NCI-H1694 treated with DMSO at 0.1 percent for 48 hours (cell line): ENCODE measurements at regions not wholly inside any gene's neighbourhood (a gene's known extent, or its start where the extent isn't known, plus 50 kb on each side); places are given as distances from the start of the nearest gene placed in this dataset.
"Not testable (repeated sequence)": the region's sequence is repeated elsewhere in the genome, so short reads cannot be mapped to it uniquely, and the experiment has no call there.

Experiments used
- DNase-seq: peaks from one replicate; lab custom pipeline; 2025; lab: John Stamatoyannopoulos, UW

DNA sequence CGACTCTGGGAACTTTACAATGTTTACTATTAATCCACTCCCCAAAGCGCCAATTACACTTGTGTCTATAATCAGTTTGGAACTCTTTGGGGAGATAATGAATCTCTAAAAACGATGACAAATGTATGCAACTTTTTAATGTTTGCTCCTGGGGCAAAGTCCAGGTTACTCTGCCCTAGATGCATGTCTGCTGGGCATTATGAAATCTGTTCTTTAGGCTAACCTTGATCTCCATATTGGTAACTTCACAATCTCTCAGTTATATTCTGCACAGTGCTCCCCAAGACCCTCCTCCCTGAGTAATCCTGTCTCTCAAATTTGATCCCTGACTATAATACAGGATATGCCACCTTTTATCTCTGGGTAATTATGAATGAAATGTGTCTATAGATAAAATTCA, 152.2 kb upstream of the TRPM3 start:
- no peak for DNase-seq

- DNase-seq, result no peak
Observed at GRCh38 chr9:71271602-71272001, 150.2 kb upstream of the TRPM3 start.

- DNase-seq, result no peak
Observed at GRCh38 chr9:71270554-71270953, 149.1 kb upstream of the TRPM3 start.

DNA sequence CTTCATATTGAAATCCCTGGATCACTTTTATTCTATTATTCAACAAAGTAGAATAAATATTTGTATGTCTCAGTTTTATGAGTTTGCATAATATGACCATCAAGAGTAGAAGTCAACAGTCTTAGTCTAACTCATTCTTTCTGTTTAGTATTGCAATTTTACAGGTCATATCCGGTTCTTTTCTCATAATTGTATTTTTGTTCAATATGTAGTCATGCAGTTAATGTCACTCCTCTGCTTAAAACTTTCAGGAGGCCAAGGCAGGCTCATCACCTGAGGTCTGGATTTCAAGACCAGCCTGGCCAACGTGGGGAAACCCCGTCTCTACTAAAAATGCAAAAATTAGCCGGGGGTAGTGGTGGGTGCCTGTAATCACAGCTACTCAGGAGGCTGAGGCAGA, 148.4 kb upstream of the TRPM3 start:
- no peak for DNase-seq

DNA sequence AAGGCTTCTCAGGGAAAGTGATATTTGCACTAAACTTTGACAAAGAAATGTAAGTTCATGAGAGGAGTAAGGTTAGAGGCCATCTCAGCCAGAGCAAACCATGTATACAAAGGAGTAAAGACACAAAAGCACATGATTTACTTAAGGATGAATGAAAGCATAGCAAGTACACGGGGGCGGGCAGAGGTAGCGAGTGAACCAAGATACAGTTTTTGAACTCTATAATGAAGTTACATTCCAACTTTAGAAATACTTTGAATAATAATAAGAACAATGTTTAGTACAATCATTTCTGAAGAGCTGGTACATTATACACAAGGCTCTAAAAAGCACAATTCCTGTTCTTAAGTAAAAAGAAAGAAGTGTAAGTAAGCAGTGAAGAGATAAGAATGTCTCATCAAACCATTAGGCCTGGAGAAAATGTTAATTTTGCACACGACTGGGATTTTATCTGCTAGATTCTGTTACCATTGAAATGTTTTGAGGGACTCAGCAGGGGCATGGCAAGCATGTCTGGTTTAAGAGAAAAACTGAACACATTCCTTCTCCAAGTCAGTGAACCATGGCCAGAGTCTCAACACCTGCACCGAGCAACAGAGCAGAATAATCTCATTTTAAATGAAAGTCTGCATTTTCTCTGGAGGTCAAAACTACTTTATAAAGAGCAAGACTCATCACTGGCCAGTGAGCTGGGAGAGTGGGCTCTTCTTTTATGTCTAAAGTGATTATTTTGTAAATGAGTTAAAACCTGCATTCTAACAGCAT, 147.6 kb upstream of the TRPM3 start:
- no peak for DNase-seq

- no peak for DNase-seq
Observed at GRCh38 chr9:71263451-71263850, 142.0 kb upstream of the TRPM3 start.

- not testable (repeated sequence) for DNase-seq
Observed at GRCh38 chr9:71260419-71260818, 139.0 kb upstream of the TRPM3 start.

- no peak for DNase-seq
Observed at GRCh38 chr9:71254592-71255277, 133.3 kb upstream of the TRPM3 start.

DNA sequence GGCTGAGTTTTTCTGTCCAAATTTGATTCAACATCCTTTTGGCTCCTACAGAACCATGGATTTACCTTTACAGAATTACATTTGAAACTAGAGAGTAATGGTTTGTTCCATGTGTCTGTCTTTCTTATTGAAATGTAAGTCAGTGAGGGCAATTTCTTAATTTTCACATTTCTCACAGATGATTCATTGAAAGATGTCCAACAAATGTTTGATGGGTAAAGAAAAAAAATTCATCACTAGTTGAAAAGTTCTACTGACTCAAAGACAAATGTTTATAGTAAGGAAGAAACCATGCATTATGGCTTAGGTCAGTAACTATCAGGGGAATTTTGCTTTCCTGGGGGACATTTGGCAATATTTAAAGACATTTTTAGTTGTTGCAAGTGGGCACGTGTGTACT, 131.6 kb upstream of the TRPM3 start:
- no peak for DNase-seq

- no peak for DNase-seq
Observed at GRCh38 chr9:71250581-71250980, 129.2 kb upstream of the TRPM3 start.

- DNase-seq, result peak; percentile 35
Observed at GRCh38 chr9:71249729-71250317, 128.4 kb upstream of the TRPM3 start.

DNA sequence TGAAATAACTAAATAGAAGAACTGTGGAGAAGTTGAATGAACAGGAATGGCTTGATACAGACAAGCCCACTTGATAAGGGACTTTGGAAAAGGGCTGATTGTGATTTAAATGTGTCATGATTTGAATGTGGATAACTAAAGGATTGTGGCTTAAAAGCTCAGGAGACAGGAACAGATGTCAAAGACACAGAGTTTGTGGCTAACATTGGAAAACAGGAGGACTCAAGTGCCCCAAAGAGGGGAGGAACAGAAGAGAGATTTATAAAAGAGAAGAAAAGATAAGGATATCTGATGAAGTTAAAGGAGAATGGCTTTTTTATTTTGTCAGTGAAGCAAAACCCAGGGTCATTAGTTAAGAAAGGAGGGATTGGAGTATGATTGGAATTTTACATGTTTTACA, 124.2 kb upstream of the TRPM3 start:
- no peak for DNase-seq

GRCh38 chr9:71243951-71244350, 122.5 kb upstream of the TRPM3 start:
- no peak for DNase-seq

DNA sequence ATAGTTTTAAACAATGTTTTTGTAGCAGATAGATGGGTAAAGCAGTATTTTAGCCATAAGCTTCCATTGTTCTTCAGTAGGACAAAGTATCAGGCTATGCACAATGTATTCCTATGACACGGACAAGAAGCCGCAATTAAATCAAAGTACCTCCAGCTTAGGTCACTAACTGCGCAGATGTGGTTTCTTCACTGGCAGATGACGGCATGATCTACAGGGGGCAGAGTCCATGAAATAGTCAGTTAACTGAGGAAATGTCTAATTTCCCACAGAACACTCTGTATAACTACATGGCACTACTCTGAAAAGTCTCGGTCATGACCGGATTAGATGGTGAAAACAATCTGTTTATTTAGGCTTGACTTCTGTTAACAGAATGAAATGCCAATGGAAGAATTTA, 120.7 kb upstream of the TRPM3 start:
- no peak for DNase-seq

DNA sequence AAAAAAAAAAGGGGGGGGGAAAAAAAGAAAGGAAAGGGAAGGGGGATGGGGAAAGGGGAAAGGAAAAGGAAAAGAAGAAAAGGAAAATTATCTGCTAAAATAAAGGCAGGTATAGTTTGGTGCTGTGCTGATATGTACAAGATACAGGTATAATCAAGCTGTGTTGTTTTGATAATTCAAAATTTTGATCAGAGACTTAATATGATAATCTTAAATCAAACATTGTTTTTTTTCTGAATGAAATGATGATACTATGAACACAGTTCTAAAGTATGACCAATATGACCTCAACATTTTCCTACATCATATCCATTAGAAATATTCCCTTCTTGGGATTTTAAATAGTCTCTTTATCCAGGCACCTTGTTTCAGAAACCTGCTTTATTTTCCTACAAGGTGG, 115.6 kb upstream of the TRPM3 start:
- DNase-seq, result no peak

DNA sequence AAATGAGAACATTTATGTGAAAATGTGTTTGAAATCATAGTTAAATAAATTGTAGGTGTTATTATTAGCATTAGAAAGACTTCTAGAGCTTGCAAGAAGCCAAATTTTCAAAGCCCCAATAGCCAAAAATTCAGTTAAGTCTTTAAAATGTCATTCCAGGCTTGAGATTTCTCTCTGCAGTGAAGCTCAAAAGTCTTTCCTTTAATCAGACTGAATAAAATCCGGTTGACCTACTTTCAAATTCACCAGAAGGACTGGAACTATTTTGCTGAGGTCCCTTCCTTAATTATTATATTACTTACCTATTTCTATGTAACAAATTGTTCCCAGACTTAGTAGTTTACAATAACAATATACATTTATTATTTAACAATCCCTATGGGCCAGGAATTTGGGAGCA, 112.2 kb upstream of the TRPM3 start:
- no peak for DNase-seq

GRCh38 chr9:71223953-71224538, 102.6 kb upstream of the TRPM3 start:
- no peak for DNase-seq

DNA sequence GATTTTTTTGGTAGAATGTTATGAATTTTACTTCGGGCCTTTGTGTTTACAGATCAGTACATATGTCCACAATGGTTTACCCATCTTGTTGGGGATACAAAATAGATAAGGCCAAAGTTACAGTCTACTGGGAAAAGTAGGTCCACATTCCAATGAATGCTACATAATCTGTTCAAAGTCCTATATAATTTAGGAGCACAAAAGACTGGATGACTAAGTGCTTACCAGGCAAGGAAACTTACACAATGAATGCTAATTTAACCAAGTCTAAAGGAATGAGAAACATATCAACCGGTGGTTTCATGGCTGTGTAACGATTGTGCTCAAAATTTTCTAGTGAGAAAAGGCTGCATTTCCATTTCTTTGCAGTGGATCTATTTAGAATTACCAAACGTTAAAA, 97.4 kb upstream of the TRPM3 start:
- DNase-seq, result no peak

DNA sequence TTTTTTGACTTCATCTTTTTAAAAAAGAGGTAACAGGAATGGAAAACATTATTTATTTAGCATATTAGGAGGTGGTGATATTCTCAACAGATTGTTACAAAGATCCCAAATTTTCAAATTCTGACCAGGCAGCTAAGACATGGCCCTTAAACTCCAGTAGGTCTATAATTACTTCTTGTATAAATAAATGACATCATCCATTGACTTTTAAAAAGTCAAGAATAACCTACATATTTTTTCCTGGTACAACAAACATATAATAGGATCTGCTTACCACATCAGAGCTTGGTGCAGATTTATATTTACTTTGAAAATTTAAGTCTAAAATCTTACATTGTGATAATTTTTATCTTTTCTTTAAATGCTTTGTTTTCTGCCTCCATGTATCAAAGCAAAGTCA, 92.2 kb upstream of the TRPM3 start:
- no peak for DNase-seq

GRCh38 chr9:71210326-71210725, 88.9 kb upstream of the TRPM3 start:
- DNase-seq, result no peak

GRCh38 chr9:71209890-71210289, 88.5 kb upstream of the TRPM3 start:
- no peak for DNase-seq

DNA sequence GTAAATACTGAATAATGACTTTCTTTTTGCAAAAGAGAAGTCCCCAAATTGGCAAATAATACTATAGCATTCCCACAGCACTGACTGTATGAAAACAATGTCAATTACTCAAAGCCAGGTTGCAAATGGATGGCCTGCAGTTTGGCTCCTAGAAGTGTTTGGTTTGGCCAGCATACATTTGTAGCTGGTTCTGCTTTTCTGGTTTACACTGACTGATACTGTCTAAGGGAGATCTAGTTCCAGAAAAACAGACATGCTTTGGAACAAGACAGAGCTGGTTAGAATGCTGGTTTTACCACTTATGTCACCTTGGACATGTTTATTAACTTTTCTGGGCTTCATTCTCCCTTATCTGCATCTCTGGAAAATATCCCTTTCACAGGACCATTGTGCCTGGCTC, 81.5 kb upstream of the TRPM3 start:
- no peak for DNase-seq

- no peak for DNase-seq
Observed at GRCh38 chr9:71191708-71192107, 70.3 kb upstream of the TRPM3 start.
